ENCODE measurements at regions not wholly inside any gene's neighbourhood (a gene's known extent, or its start where the extent isn't known, plus 50 kb on each side); places are given as distances from the start of the nearest gene placed in this dataset.

- intact Hi-C loops (cut with micrococcal nuclease) = no loop called here
Measured at GRCh38 chr20:22699396-22699795, 115.0 kb upstream of the FOXA2 start.

GRCh38 chr20:22700367-22700766, 116.0 kb upstream of the FOXA2 start:
- no peak overlapping the region for H3K4me3 ChIP-seq (ENCODE audit: control extremely low read depth in 1 of 5, extremely low read depth in 1 of 5, insufficient read depth in 1 of 5, low read depth in 2 of 5, low read length in 4 of 5)
- 88% methylated on average over 1 of the region's 1 CpG for WGBS (ENCODE audit: insufficient coverage)
- H3K27ac Mint-ChIP-seq = no peak overlapping the region
- intact Hi-C loops (cut with micrococcal nuclease) = no loop called here
- no peaks in the 10 kb centered on the region for H3K4me1 Mint-ChIP-seq
- no peaks in the 10 kb centered on the region for H3K9me3 ChIP-seq (ENCODE audit: control extremely low read depth in 1 of 3, control insufficient read depth in 2 of 3, insufficient read depth in 1 of 3, low read length in 2 of 3)
- no peaks in the 10 kb centered on the region for H4K20me1 ChIP-seq (ENCODE audit: control insufficient read depth, insufficient read depth, low read length, poor library complexity, severe bottlenecking)
- no peak overlapping the region for H3K27ac ChIP-seq (ENCODE audit: low read length in 2 of 2)
- POLR2A ChIA-PET = no interaction called here
- no peaks in the 10 kb centered on the region for H3K4me1 ChIP-seq (ENCODE audit: control insufficient read depth in 2 of 2, insufficient read depth in 2 of 2, low read length in 2 of 2)
- CTCF ChIA-PET = interaction anchor here (1.8 kb wide), 1 partner anchor 8 kb away, joined by 12 read pairs; no protein-coding TSS in a partner anchor
- no peak overlapping the region for H3K9ac ChIP-seq (ENCODE audit: low read length)
- no peaks in the 10 kb centered on the region for H3K27me3 Mint-ChIP-seq
- H3K4me2 ChIP-seq (replicated peaks; ENCODE audit: low read depth, low read length, poor library complexity, severe bottlenecking) = no peak overlapping the region
- no peaks in the 10 kb centered on the region for H3K27me3 ChIP-seq (replicated peaks in 1 of 4; ENCODE audit: control extremely low read depth in 1 of 4, control insufficient read depth in 3 of 4, insufficient read depth in 4 of 4, low read length in 3 of 4)
- no peaks in the 10 kb centered on the region for H3K79me2 ChIP-seq (ENCODE audit: control insufficient read depth, insufficient read depth, low read length)
- H3K9me3 Mint-ChIP-seq (ENCODE audit: insufficient read depth) = peaks cover 6% of the 10 kb centered on the region
- no peak overlapping the region for H2AFZ ChIP-seq (ENCODE audit: insufficient read depth, low read depth, low read length, poor library complexity, severe bottlenecking)
- ATAC-seq (ENCODE audit: low read depth) = no peak
- no peak overlapping the region for H3K4me3 Mint-ChIP-seq
- no peaks in the 10 kb centered on the region for H3K36me3 ChIP-seq (replicated peaks in 1 of 2; ENCODE audit: control extremely low read depth in 1 of 2, control insufficient read depth in 1 of 2, extremely low read depth in 1 of 2, insufficient read depth in 2 of 2, low read length in 1 of 2)
- TF ChIP-seq EZH2 (IDR thresholded peaks at IDR 0.05; ENCODE audit: borderline replicate concordance, insufficient read depth, low read depth, low read length, poor library complexity, severe bottlenecking) (no peak), CTCF (IDR thresholded peaks at IDR 0.05) (no peak)
- no peak for DNase-seq

More at GRCh38 chr20:22699396-22699795, 115.0 kb upstream of the FOXA2 start:
- TF ChIP-seq CTCF (IDR thresholded peaks at IDR 0.05) (no peak), EZH2 (IDR thresholded peaks at IDR 0.05; ENCODE audit: borderline replicate concordance, insufficient read depth, low read depth, low read length, poor library complexity, severe bottlenecking) (no peak)
- ChIA-PET POLR2A (no interaction called here), CTCF (no interaction called here)
- Histone ChIP-seq H2AFZ (ENCODE audit: insufficient read depth, low read depth, low read length, poor library complexity, severe bottlenecking) (no peak overlapping the region), H3K4me1 (ENCODE audit: control insufficient read depth in 2 of 2, insufficient read depth in 2 of 2, low read length in 2 of 2) (no peaks in the 10 kb centered on the region), H4K20me1 (ENCODE audit: control insufficient read depth, insufficient read depth, low read length, poor library complexity, severe bottlenecking) (no peaks in the 10 kb centered on the region), H3K27me3 (replicated peaks in 1 of 4; ENCODE audit: control extremely low read depth in 1 of 4, control insufficient read depth in 3 of 4, insufficient read depth in 4 of 4, low read length in 3 of 4) (no peaks in the 10 kb centered on the region), H3K36me3 (replicated peaks in 1 of 2; ENCODE audit: control extremely low read depth in 1 of 2, control insufficient read depth in 1 of 2, extremely low read depth in 1 of 2, insufficient read depth in 2 of 2, low read length in 1 of 2) (no peaks in the 10 kb centered on the region), H3K9me3 (ENCODE audit: control extremely low read depth in 1 of 3, control insufficient read depth in 2 of 3, insufficient read depth in 1 of 3, low read length in 2 of 3) (no peaks in the 10 kb centered on the region), H3K79me2 (ENCODE audit: control insufficient read depth, insufficient read depth, low read length) (no peaks in the 10 kb centered on the region), H3K27ac (ENCODE audit: low read length in 2 of 2) (no peak overlapping the region), H3K4me2 (replicated peaks; ENCODE audit: low read depth, low read length, poor library complexity, severe bottlenecking) (no peak overlapping the region), H3K4me3 (ENCODE audit: control extremely low read depth in 1 of 5, extremely low read depth in 1 of 5, insufficient read depth in 1 of 5, low read depth in 2 of 5, low read length in 4 of 5) (no peak overlapping the region), H3K9ac (ENCODE audit: low read length) (no peak overlapping the region)
- peaks cover 6% of the 10 kb centered on the region for H3K9me3 Mint-ChIP-seq (ENCODE audit: insufficient read depth)
- no peaks in the 10 kb centered on the region for H3K27me3 Mint-ChIP-seq
- DNase-seq = no peak
- H3K4me3 Mint-ChIP-seq = no peak overlapping the region
- H3K27ac Mint-ChIP-seq = no peak overlapping the region
- no peaks in the 10 kb centered on the region for H3K4me1 Mint-ChIP-seq
- no peak for ATAC-seq (ENCODE audit: low read depth)
- no CpG with 5 or more reads among the region's 3 CpGs for WGBS (ENCODE audit: insufficient coverage)
